ENCODE measurements at regions not wholly inside any gene's neighbourhood (a gene's known extent, or its start where the extent isn't known, plus 50 kb on each side); places are given as distances from the start of the nearest gene placed in this dataset.

DNA sequence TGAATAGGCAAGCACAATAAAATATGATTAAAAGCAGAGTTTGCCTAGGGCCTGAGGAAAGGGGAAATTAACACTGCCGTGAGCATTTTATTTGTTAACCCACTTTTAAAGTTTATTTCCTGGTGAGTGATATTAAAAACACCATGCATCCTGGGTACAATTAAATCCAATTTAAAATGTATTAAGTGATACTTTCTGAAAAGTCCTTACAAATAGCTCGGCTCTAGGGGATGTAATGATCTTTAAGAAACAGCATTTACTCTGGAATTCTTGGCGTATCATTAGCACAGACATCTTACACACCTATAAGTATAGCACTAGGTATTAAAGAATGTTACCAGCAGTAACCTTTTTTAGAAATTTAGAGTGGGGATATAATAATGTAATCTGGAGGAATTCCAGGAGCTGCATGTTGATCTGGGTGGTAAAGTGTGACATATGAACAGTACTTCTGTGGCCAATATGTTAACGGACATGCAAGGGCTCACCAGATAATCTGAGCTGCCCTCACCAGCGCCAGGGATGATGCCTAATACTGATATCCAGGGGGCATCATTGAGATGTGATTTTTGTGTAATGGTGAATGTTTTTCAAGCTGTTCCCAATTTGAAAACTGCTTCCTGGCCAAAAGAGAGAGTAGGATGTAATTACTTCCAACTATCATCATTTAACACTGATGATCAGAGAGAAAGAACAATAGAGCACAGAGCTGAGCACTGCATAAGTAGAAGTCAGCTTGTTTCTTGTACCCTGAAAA lies 235.9 kb downstream of the DSEL start:
- TF ChIP-seq CTCF (IDR thresholded peaks at IDR 0.05) (no peak), EZH2phosphoT487 (IDR thresholded peaks at IDR 0.05) (no peak), EZH2 (IDR thresholded peaks at IDR 0.05) (no peak)
